Astrocyte (in vitro differentiated cells and primary cell): ENCODE measurements at regions not wholly inside any gene's neighbourhood (a gene's known extent, or its start where the extent isn't known, plus 50 kb on each side); places are given as distances from the start of the nearest gene placed in this dataset.

ENCODE experiments used
- DNase-seq: peaks from one replicate; pipeline ENCODE4 v3.0.0-alpha.2; 2010; ENCODE audit warnings: low read depth
- FAIRE-seq: peaks from 2 replicates; lab custom pipeline; 2011; peaks lifted over from hg19 to GRCh38; lab: Jason Lieb, UNC
- H2AFZ ChIP-seq: 2 replicates; pipeline ENCODE4 v1.6.0; 2012; ENCODE audit warnings: low read depth, low read length, inconsistent platforms
- H3K27ac ChIP-seq: 2 replicates; pipeline ENCODE4 v1.5.1; 2011; ENCODE audit warnings: low read depth, low read length, inconsistent platforms
- H3K27me3 ChIP-seq: 2 replicates; pipeline ENCODE4 v1.6.0; 2011; ENCODE audit warnings: low read length, inconsistent platforms; ENCODE audit not compliant: insufficient read depth
- H3K36me3 ChIP-seq: 2 replicates; pipeline ENCODE4 v1.5.1; 2011; ENCODE audit warnings: low read length, inconsistent platforms; ENCODE audit not compliant: insufficient read depth
- H3K4me1 ChIP-seq: 2 replicates; pipeline ENCODE4 v1.5.1; 2011; ENCODE audit warnings: low read length, inconsistent platforms; ENCODE audit not compliant: insufficient read depth
- H3K4me2 ChIP-seq: 2 replicates; pipeline ENCODE4 v1.6.0; 2012; ENCODE audit warnings: low read length, inconsistent platforms
- H3K4me3 ChIP-seq: 2 replicates; pipeline ENCODE4 v1.5.1; 2011; ENCODE audit warnings: low read depth, mild to moderate bottlenecking, low read length, inconsistent platforms; ENCODE audit not compliant: insufficient read depth
- H3K79me2 ChIP-seq: 2 replicates; pipeline ENCODE4 v1.6.0; 2012; ENCODE audit warnings: mild to moderate bottlenecking, low read length, inconsistent platforms; ENCODE audit not compliant: insufficient read depth
- H3K9ac ChIP-seq: 2 replicates; pipeline ENCODE4 v1.6.0; 2012; ENCODE audit warnings: mild to moderate bottlenecking, low read length, inconsistent platforms
- H3K9me3 ChIP-seq: 2 replicates; pipeline ENCODE4 v1.5.1; 2012; ENCODE audit warnings: low read depth, mild to moderate bottlenecking, low read length, inconsistent platforms; ENCODE audit not compliant: insufficient read depth
- H4K20me1 ChIP-seq: 2 replicates; pipeline ENCODE4 v1.6.0; 2012; ENCODE audit warnings: low read length, inconsistent platforms; ENCODE audit not compliant: insufficient read depth
- H3K27ac Mint-ChIP-seq: one replicate; pipeline ENCODE4 v1.8.0; 2021; ENCODE audit warnings: mild to moderate bottlenecking, mixed read lengths; ENCODE audit not compliant: unreplicated experiment
- H3K27me3 Mint-ChIP-seq: one replicate; pipeline ENCODE4 v1.8.0; 2021; ENCODE audit warnings: low read depth, mixed read lengths; ENCODE audit not compliant: unreplicated experiment
- H3K36me3 Mint-ChIP-seq: one replicate; pipeline ENCODE4 v1.8.0; 2021; ENCODE audit warnings: low read depth, mixed read lengths; ENCODE audit not compliant: unreplicated experiment
- H3K4me1 Mint-ChIP-seq: one replicate; pipeline ENCODE4 v1.8.0; 2021; ENCODE audit warnings: low read depth, mixed read lengths; ENCODE audit not compliant: unreplicated experiment
- H3K4me3 Mint-ChIP-seq: one replicate; pipeline ENCODE4 v1.8.0; 2021; ENCODE audit warnings: mild to moderate bottlenecking, moderate library complexity, mixed read lengths; ENCODE audit not compliant: unreplicated experiment
- H3K9me3 Mint-ChIP-seq: one replicate; pipeline ENCODE4 v1.8.0; 2021; ENCODE audit warnings: mild to moderate bottlenecking, mixed read lengths; ENCODE audit not compliant: unreplicated experiment
- CTCF ChIP-seq: IDR thresholded peaks from 2 replicates; pipeline ENCODE4 v1.5.1; 2011; ENCODE audit warnings: low read depth, mild to moderate bottlenecking, inconsistent platforms, low read length, moderate library complexity; ENCODE audit not compliant: insufficient read depth
- EZH2 ChIP-seq: IDR thresholded peaks from 2 replicates; pipeline ENCODE4 v1.6.1; 2012; ENCODE audit warnings: mild to moderate bottlenecking, low read length, inconsistent platforms; ENCODE audit not compliant: insufficient read depth

GRCh38 chr11:10639350-10639749, 54.2 kb downstream of the IRAG1 start:
- peaks cover 16% of the 10 kb centered on the region for H3K27me3 Mint-ChIP-seq
- H3K27me3 ChIP-seq: no peaks in the 10 kb centered on the region
- no peaks in the 10 kb centered on the region for H4K20me1 ChIP-seq
- H3K9me3 ChIP-seq: no peaks in the 10 kb centered on the region
- no peak overlapping the region for H3K4me3 Mint-ChIP-seq
- no peak overlapping the region for H3K9ac ChIP-seq
- peaks cover 4% of the 10 kb centered on the region for H3K36me3 Mint-ChIP-seq
- TF ChIP-seq EZH2: no peak
- no peak for TF ChIP-seq CTCF
- no peak overlapping the region for H3K27ac ChIP-seq
- H3K4me2 ChIP-seq: peak overlapping the region; percentile 45
- no peak overlapping the region for H3K4me3 ChIP-seq
- no peaks in the 10 kb centered on the region for H3K79me2 ChIP-seq
- H3K4me1 ChIP-seq: peaks cover 13% of the 10 kb centered on the region
- peaks cover 11% of the 10 kb centered on the region for H3K4me1 Mint-ChIP-seq
- H3K9me3 Mint-ChIP-seq: peaks cover 3% of the 10 kb centered on the region
- FAIRE-seq (no peak), DNase-seq (no peak)
- peak overlapping the region; percentile 37 for H2AFZ ChIP-seq
- no peak overlapping the region for H3K27ac Mint-ChIP-seq
- no peaks in the 10 kb centered on the region for H3K36me3 ChIP-seq

- no peaks in the 10 kb centered on the region for H3K27me3 ChIP-seq
- peaks cover 13% of the 10 kb centered on the region for H3K4me1 ChIP-seq
- H3K4me2 ChIP-seq: peak overlapping the region; percentile 5
- Mint-ChIP-seq H3K27ac (no peak overlapping the region), H3K9me3 (peaks cover 1% of the 10 kb centered on the region), H3K36me3 (peaks cover 4% of the 10 kb centered on the region), H3K4me1 (peaks cover 11% of the 10 kb centered on the region), H3K4me3 (no peak overlapping the region), H3K27me3 (peaks cover 16% of the 10 kb centered on the region)
- H3K9me3 ChIP-seq: no peaks in the 10 kb centered on the region
- no peaks in the 10 kb centered on the region for H4K20me1 ChIP-seq
- no peak overlapping the region for H3K9ac ChIP-seq
- TF ChIP-seq EZH2 (no peak), CTCF (no peak)
- FAIRE-seq: no peak
- no peak overlapping the region for H3K4me3 ChIP-seq
- H2AFZ ChIP-seq: no peak overlapping the region
- H3K79me2 ChIP-seq: no peaks in the 10 kb centered on the region
- no peak overlapping the region for H3K27ac ChIP-seq
- no peaks in the 10 kb centered on the region for H3K36me3 ChIP-seq
- DNase-seq: peak; percentile 78
These were observed 55.1 kb downstream of the IRAG1 start for GRCh38 chr11:10638316-10638925.

- no peak for TF ChIP-seq CTCF
- no peak for TF ChIP-seq EZH2
- Histone ChIP-seq H3K27me3 (no peaks in the 10 kb centered on the region), H3K9me3 (no peaks in the 10 kb centered on the region), H3K4me3 (no peak overlapping the region), H3K79me2 (no peaks in the 10 kb centered on the region), H3K27ac (no peak overlapping the region), H2AFZ (no peak overlapping the region), H3K36me3 (no peaks in the 10 kb centered on the region), H3K4me2 (no peak overlapping the region), H3K4me1 (peaks cover 13% of the 10 kb centered on the region), H4K20me1 (no peaks in the 10 kb centered on the region), H3K9ac (no peak overlapping the region)
- DNase-seq (no peak), FAIRE-seq (no peak)
- peaks cover 11% of the 10 kb centered on the region for H3K4me1 Mint-ChIP-seq
- peak overlapping the region; percentile 40 for H3K4me3 Mint-ChIP-seq
- H3K9me3 Mint-ChIP-seq: peaks cover 1% of the 10 kb centered on the region
- H3K27me3 Mint-ChIP-seq: peaks cover 16% of the 10 kb centered on the region
- peak overlapping the region; percentile 6 for H3K27ac Mint-ChIP-seq
- H3K36me3 Mint-ChIP-seq: peaks cover 4% of the 10 kb centered on the region
These were observed 55.8 kb downstream of the IRAG1 start for GRCh38 chr11:10637731-10638151.
